ENCODE measurements at regions not wholly inside any gene's neighbourhood (a gene's known extent, or its start where the extent isn't known, plus 50 kb on each side); places are given as distances from the start of the nearest gene placed in this dataset.

DNA sequence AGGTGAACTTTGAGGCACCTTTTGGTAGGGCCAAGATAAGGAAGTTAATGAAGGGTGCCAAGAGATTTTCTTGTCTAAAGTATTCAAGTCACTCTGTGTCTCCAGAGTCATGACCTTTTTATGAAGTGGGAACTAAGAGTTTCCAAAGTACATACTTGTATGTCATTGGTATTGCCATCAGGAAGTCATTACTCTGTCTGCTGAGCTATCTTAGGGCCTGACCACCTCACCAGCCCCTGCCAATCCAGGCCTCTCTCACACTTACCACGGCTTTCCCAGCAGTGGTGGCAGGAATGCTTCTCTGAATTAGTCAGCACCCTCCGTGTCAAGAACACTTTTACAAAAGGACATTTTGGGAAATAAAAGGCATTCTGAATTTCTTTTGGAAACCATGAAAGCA, 192.8 kb upstream of the MTNR1B start:
- TF ChIP-seq, protein P1, sequence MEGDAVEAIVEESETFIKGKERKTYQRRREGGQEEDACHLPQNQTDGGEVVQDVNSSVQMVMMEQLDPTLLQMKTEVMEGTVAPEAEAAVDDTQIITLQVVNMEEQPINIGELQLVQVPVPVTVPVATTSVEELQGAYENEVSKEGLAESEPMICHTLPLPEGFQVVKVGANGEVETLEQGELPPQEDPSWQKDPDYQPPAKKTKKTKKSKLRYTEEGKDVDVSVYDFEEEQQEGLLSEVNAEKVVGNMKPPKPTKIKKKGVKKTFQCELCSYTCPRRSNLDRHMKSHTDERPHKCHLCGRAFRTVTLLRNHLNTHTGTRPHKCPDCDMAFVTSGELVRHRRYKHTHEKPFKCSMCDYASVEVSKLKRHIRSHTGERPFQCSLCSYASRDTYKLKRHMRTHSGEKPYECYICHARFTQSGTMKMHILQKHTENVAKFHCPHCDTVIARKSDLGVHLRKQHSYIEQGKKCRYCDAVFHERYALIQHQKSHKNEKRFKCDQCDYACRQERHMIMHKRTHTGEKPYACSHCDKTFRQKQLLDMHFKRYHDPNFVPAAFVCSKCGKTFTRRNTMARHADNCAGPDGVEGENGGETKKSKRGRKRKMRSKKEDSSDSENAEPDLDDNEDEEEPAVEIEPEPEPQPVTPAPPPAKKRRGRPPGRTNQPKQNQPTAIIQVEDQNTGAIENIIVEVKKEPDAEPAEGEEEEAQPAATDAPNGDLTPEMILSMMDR (IDR thresholded peaks at IDR 0.05), result no peak
- TF ChIP-seq POLR2A (IDR thresholded peaks at IDR 0.05), result no peak

Data from body of pancreas (tissue), 4 donors.